Non-pigmented ciliary epithelial cell (primary cell): ENCODE measurements at regions not wholly inside any gene's neighbourhood (a gene's known extent, or its start where the extent isn't known, plus 50 kb on each side); places are given as distances from the start of the nearest gene placed in this dataset.
"Not testable (repeated sequence)": the region's sequence is repeated elsewhere in the genome, so short reads cannot be mapped to it uniquely, and the experiment has no call there.

Experiments
- DNase-seq: peaks from one replicate; pipeline ENCODE4 v3.0.0-alpha.2; 2010; ENCODE audit warnings: low read depth

DNA sequence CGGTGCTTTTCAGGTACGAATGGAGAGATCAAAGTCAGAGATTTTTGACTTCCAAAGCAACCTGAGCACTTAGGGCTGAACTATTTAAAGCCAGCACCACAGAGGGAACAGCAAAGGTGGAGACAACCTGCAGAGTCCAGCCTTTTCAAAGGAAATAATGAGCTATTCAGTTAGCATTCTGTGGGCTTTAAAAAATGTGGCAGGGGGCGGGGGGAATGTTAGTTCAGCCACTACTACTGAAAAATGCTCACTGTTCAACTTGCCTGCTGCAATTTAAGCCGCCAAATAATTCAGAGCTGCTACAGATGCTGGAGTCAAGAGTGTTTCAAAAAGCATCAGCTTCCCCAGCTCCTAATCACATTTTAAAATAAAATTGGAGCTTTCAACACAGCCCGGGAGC lies 473.3 kb upstream of the PLXNA2 start:
- no peak for DNase-seq

DNA sequence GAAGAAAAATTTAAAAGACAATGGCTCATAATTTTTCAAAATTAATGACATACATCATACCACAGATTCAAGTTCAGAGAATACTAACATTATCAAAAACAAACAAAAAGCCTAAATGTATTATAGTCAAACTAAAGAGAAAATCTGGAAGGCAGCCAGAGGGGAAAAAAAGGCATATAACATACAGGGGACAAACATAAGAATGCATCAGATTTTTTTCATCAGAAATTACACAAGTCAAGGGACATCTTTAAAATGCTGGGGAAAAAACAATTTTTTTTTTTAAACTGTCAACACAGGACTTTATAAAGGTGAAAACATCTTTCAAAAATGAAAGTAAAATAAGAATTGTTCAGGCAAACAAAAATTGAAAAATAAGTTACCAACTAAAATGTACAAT lies 478.4 kb upstream of the PLXNA2 start:
- DNase-seq: no peak

DNA sequence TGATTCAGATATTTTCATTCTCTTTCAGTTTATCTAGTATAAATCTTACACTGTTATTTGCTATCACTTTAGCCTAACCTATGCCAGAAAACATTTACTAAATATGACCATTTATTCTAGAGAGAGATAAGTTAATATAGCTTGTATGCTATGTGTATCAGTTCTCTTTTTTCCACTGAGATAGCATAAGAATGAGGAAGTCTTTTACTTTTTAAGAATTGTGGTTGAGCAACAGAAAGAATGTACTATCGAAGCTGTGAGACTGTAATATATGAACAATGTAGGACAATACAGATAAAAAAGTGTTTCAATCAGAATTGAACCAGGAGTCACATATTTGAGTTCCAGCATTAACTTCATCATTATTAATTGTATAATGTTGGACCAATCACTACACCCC lies 479.9 kb upstream of the PLXNA2 start:
- no peak for DNase-seq

DNA sequence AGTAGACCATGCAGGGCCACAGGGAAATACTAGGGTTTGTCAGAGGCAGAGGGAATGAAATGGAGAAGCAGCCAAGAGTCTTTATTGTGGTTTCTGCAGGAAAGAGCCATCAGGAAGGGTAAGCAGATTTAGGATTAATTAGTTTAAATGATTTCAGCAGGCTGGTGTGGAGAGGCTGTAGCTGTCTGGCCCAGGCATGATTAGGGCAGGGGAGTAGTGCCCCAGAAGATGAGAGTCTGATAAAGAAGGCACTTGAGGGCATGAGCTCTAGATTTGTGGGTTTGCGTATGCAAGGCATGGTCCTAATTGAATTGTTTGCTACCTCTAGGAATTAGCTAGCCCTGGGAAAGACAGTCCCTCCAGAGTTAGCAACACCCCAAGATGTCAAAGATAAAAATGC lies 484.6 kb upstream of the PLXNA2 start:
- DNase-seq: no peak

DNA sequence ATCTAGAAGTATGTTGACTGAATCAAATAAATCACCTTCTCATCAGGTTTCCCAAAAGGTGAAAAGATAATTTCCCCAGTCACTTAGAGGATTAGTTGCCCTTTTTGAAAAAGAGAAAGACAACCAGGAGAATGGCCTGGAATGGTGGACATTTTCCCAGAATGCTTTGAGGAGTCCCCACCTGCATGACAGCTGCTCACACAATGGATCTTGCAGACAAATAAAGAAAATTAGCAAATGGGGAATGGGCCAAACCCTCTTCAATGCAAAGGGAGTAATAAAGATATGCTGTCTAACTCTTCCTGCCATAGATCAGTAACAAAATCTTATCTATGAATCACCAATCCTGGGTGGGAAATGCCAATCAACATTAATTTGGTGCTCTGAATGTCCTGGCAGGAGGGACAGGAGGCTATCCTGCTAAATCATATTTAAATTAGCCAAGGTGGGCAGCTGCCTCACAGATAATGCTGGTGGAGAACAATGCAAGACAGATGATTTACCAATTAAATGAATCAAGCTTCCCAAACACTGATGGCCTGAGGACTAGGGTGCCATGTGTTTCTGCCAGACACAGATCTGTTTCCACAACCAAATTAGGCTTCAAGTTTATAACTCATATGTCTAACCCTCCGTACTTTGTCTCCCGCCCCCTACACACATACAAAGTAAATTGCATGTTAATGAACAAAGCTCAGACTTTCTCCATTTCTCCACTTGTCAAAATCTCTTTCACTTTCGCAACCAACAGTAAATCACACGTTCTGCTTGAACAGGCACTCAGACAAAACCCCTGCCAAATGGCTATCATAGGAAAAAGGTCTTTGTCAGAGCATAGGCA lies 488.0 kb upstream of the PLXNA2 start:
- no peak for DNase-seq

DNA sequence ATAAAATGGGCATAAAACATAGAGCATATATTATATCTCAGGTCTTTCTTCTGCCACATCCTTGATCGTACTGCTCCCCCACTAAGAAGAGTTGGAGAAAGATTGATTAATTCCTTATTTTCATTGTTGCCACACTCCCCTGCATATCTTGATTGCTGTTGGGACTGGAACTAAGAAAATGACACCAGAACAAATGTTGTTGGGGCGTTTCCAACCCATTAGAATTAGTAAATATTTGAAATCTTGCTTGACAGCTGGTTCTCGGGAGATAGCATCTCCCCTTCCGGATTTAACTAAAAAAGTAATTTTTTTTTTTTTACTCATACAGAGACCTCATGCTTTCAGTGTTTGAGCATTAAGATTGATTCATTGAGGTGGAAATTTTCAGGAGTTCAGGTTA lies 493.0 kb upstream of the PLXNA2 start:
- no peak for DNase-seq

DNA sequence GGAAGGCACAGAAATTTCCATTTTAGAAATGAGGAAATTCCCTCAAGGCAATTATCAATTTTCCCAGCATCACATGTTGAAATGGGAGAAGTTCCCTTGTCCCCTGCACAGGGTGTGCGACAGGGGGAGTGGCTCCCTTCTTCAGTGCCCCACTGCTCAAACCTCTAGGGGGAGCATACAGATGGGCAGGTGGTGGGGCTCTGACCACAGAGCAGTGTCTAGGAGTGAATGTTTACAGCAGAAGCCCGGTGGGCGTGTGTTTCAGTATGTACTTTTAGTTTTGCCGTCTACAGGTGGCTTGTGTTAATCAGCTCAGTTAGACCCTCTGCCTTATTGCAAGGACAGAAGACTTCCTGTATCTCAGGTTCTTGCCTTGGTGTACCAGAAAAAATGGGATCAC lies 493.7 kb upstream of the PLXNA2 start:
- DNase-seq: no peak

DNA sequence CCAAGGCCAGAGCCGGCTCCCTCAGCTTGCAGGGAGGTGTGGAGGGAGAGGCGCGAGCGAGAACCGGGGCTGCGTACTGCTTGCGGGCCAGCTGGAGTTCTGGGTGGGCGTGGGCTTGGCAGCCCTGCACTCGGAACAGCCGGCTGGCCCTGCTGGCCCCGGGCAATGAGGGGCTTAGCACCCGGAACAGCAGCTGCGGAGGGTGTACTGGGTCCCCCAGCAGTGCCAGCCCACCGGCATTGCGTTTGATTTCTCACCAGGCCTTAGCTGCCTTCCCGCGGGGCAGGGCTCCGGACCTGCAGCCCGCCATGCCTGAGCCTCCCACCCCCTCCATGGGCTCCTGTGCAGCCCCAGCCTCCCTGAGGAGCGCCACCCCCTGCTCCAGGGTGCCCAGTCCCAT lies 495.5 kb upstream of the PLXNA2 start:
- not testable (repeated sequence) for DNase-seq

DNA sequence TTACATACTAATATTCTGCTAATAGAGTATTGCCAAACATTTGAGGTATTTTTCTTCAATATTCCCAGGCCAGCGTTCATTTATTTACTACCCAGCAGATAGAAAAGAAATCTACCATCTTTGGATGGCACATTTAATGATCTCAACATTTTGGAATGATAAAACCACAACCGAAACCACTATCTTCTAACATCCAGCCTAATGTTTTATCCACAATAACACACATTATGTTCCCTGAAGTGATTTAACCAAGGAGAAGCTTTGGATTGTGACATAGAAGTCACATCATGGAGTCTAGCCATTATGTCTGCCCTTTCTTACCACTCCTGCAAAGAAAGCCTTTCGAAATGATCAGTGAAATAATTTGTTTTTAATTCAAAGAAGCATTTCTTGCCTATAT lies 497.1 kb upstream of the PLXNA2 start:
- no peak for DNase-seq

DNA sequence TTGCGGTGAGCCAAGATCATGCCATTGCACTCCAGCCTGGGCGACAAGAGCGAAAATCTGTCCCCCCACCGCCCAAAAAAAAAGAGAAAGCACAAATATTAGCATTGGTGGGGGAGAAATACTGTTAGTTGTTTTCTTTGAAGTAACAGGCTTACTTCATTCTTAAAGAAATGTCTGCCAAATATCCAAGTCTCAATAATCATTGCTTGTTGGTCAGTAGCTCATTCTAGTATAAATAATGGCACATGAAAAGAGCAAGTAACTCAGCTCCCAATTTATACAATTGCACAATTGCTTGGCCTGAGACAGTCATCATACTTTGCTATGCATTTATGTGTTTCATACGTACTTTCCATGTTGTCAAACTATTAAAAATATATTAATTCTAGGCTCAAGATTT lies 499.2 kb upstream of the PLXNA2 start:
- no peak for DNase-seq

DNA sequence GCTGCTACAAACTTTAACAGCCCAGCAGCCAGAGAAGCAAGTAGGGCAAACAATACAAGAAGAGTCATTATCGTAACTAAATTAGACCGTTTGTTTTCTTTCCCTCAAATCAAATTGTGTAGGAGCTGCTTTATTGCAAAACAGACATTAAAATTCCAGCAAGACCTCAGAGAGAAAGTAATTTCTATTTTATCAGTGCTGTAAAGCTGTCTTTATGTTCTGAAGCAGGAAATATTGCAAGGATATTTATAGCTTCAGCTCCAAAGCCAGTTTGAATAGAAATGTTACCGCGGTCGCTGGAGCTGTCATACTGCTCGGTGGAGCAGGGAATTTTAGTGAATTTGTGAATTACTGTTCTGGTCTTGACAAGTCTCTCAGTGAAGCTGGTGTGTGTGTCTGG lies 503.8 kb upstream of the PLXNA2 start:
- no peak for DNase-seq

DNA sequence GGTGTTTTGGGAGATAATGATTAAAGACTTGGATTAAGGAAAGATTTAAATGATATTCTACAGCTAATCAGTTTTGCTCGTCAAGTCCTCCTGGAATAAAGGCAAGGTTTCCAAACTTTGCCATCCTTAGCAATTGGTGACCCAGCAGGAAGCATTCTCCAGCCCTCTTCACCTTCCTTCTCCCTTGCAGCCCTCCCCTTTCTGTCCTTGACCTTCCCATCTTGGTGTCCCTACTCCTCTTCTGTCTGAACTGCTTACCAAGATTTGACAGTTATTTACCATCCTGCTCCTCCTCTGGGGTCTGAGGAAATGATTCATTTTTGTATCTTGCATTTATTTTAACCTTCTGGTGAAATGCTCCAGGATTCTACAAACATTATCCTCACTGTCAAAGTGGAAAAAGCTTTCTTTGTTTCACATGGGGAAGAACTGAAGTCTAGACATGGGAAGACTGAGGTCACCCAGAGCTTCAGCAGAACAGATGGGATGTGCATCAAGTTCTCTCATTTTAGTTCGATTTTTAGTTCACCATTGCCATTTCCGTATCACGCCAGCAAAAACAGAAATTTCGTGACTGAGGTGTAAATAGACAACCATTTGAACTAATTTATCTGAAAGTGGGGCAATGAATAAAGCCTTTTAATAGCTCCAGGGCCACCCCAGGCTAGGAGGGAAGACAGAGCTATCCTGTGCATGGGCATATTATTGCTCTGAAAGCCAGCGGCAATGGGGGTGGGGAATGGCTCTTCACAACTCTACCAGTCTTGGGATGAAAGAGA lies 504.4 kb upstream of the PLXNA2 start:
- DNase-seq: no peak

DNA sequence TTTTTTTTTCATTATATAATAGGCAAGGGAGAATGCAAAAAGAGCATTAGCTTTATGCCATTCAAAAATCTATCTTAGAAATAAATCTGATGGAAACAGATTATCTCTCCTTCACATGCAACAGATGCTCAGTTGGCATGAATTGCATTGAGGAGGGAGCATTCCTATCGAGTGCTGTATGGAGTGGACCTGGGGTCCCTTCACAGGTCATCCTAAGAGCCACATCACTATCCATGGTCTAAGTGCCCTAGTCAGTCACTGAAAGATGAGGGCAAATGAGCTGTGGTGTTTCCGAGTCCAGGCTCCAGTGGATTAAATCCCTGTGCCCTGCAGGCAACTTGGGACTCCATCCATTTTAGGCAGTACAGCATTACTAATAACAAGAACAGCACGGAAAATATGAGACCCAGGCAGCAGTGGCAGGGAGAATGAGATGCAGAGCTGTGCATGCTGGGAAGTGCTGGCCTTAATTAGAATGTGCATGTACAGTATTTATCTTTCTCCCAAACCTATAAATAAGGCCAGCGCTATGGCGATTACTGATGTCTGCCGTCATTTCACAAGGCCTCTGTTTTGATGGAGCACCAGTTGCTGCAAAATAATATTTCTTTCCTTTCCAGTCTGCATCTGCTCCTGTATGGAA lies 512.3 kb upstream of the PLXNA2 start:
- DNase-seq: no peak

DNA sequence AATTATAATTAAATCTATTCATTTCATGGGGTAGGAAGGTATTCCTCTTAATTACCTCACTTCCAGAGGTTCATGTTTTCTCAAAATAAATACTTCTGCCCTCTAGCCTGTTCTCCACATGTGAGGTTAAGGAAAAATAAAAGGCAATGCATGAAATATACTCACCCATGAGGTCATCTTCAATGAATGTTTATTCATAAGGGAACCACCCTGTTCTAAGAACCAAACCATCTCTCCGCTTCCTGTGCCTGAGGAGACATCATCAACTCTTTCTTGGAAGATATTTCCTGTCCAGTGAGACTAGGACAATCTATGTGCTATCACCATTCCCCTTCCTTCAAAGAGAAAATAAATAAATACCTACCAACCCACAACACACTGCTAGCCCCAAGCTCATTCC lies 513.7 kb upstream of the PLXNA2 start:
- DNase-seq: no peak

DNA sequence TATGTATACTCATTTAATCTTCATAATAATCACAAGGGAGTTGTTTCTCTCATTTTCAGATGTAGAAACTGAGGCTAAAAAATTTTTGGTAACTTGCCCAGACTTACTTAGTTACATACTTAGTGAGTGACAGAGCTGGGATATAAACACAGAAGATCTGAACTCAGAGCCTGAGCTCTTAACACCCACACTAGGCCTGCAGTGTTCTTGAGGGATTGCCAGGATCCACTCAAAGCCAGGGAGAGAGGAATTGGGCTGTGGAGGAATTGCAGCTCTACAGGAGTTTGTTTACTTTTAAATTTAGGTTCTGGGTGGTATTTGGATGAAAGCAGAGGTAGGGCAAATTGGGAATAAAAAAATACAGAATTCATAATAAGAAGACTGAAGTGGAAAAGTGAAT lies 515.1 kb upstream of the PLXNA2 start:
- DNase-seq: no peak

DNA sequence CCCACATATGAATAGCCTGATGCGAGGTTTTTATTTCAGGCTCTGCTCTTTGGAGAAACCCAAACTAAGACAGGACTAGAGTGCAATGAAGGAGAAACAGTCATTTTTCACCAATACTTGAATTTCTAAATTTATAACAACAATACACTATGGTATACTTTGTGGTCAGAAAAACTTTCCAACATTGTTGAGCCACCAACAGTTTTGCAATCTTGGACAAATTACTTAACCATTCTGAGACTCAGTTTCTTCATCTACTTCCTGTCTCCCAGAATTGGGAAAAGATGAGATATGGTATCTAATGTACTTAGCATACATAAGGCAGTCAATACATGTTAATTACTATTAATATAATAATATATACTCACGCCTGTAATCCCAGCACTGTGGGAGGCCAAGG lies 519.8 kb upstream of the PLXNA2 start:
- no peak for DNase-seq

DNA sequence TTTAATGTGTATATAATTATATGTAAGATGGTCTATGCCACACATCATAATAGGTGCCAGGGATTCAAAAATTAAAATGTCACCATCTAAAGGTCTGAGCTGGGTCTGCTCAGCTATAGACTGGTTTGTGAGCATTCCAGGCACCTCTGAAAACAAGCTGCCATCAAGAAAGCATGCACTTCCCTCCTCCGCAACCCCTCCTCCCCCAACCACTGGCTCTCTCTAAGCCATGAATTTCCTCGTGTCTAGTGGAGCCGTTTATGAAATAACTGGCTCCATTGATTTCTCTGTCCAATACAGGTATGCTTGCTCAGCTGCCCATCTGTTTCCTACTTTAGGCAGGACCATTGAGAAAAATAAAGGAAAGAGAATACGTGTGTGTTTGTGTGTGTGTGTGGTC lies 522.6 kb upstream of the PLXNA2 start:
- no peak for DNase-seq

DNA sequence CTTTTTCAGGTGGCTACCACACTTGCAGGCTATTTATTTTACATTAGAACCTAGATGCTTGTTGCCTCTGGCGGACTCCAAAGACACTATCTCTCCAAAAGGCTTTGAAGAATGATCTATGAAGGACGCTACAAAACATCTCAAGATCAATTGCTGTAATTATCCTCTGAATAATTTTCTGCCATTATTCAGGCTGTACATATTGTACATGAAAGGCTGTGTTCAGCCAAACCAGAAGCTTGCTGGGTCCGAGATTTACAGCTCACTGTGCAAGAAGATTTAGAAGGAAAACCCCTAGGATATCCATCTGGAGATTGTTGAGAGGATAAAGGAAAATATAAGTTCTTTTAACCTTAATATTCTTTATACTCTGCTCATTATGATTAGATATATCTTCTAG lies 523.6 kb upstream of the PLXNA2 start:
- no peak for DNase-seq

DNA sequence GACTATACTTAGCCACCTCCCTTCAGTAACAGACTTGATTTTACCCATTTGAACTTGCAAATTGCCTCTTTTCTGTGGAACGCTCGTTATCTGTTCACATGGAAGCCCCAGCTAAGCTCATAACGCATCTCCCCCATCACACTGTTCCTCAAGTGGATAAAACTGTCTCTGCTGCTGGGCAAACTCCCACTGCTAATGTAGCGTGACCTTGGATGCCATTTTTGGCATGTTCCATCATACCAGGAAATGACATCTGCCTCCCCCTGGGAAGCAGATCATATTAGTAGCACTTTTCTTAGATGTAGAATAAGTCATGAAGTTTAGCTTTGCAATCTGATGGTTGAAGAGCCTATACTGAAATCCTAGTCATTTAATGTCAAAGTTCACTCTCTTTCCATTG lies 528.7 kb upstream of the PLXNA2 start:
- DNase-seq: no peak

DNA sequence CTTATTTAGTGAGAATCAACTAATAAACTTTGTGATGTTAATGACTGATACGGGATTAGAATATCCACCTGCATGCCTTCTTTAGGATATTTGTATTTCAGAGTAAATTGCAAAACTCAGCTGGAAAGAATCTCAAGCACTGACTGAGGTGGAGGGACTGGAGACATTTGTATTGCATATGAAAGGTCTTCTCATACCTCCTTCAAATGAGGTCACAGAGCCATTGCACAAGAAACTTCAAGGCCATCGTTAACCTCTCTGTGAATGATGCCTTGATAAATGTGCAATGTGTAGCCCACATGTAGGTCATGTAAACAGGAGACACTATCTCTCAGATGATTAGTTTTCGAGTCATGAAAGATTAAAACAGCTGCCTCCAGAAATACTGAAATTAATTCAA lies 531.7 kb upstream of the PLXNA2 start:
- no peak for DNase-seq

DNA sequence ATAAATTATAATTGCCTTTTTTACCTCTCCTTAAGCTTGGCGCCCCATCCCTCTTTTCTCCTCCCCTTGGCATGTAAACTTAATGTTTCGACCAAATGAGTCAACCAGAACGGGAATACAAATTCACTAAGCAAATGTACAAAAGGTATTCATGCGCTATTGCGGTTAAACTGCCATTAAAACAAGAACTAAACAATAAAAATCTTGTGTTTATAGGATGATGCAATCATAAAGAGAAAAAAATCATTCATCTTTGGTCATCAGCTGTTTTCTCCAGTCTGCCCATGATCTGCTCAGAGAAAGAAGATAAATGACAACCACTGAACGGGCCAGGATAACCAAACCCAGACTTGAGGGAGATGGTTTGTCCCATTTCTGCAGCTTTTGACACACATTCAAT lies 534.2 kb upstream of the PLXNA2 start:
- no peak for DNase-seq

DNA sequence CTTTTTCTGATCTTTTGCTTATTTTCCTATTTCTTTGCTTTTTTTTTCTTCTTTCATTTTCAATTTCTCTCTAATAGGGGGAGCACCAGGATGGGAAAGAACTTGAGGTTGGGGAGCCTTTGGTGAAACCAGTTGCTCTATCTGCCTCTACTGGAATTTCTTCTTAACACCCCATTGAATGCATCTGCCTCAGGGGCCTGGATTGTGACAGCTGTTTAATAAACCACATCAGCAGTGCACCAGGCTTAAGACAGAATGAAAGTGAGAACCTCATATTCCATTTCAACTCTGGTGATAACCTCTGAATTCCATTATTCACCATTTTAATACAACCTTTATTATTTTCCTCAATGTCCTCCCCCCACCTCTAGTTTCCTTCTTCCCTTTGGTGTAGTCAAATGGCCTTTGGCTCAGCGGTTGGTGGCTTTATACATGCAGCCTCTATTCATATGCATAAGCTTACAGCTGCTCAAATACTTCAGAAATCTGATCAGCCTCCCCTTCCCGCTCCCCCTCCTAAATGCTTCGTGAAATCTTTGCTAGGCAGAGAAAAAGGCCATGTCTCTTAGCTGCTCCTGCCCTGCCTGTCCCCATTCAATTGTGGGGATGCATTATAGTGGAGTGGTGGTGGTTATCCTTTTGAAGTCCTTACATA lies 537.3 kb upstream of the PLXNA2 start:
- no peak for DNase-seq

DNA sequence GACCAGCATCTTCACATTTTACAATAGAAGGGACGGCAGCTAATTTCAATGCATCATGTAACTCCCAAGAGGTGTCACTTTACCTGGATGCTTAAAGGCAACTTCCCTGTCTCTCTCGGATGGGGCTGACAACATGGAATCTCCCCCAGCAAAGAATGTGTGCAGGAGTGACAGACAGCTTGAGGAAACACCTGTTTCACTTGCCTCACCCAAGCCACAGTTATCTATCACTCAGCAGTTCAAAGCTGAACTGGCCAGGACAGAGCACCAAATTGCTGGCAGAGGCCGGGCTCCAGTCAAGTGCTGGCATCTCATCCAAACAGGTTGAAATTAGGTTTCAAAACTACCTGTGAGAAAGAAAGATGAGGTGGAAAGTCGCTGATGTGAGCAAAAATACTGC lies 538.0 kb upstream of the PLXNA2 start:
- no peak for DNase-seq
